Large intestine (tissue), 3 donors: ENCODE measurements at regions not wholly inside any gene's neighbourhood (a gene's known extent, or its start where the extent isn't known, plus 50 kb on each side); places are given as distances from the start of the nearest gene placed in this dataset.

Source experiments
- DNase-seq, 2 donors: peaks; one replicate each; pipeline versions ENCODE4 v3.0.0 to v3.0.0-alpha.2; 2013
- H3K27ac ChIP-seq: one replicate; pipeline ENCODE4 v1.5.1; 2013; ENCODE audit warnings: low read length
- H3K27me3 ChIP-seq: 2 replicates; pipeline ENCODE4 v1.6.1; 2013; ENCODE audit warnings: low read length; ENCODE audit not compliant: control insufficient read depth, insufficient read depth
- H3K36me3 ChIP-seq: 2 replicates; pipeline ENCODE4 v1.6.1; 2013; ENCODE audit warnings: low read length; ENCODE audit not compliant: control insufficient read depth, insufficient read depth
- H3K4me1 ChIP-seq: one replicate; pipeline ENCODE4 v1.6.1; 2013; ENCODE audit warnings: low read length; ENCODE audit not compliant: control insufficient read depth, insufficient read depth
- H3K4me3 ChIP-seq: one replicate; pipeline ENCODE4 v1.5.1; 2013; ENCODE audit warnings: low read length
- H3K9me3 ChIP-seq: one replicate; pipeline ENCODE4 v1.6.1; 2013; ENCODE audit warnings: mild to moderate bottlenecking, low read depth, low read length, moderate library complexity; ENCODE audit not compliant: control insufficient read depth
- WGBS: methylation state at CpG from one replicate; pipeline ENCODE4 v1.1.5; 2013; ENCODE audit warnings: low lambda C conversion rate; ENCODE audit not compliant: insufficient coverage; 5-methylcytosine and 5-hydroxymethylcytosine counted together

DNA sequence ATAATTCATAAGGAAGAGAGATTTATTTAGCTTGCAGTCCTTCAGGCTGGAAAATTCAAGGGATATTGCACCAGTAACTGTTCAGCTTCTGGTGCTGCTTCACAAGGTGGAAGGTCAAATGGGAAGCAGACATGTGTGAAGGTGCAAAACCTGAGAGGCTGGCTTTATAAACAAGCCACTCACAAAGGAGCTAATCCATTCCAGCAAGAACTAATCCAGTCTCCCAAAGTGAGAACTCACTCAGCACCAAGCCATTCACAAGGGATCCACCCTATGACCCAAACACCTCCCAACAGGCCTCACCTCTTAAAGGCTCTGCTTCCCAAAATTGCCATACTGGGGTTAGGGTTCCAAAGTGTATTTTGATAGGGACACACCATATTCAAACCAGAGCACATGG lies 1018.4 kb upstream of the ACVR2A start:
- no peaks in the 10 kb centered on the region for H3K36me3 ChIP-seq
- H3K27ac ChIP-seq, result no peak overlapping the region
- no peaks in the 10 kb centered on the region for H3K27me3 ChIP-seq
- H3K9me3 ChIP-seq, result no peaks in the 10 kb centered on the region
- no peaks in the 10 kb centered on the region for H3K4me1 ChIP-seq
- no peak for DNase-seq
- H3K4me3 ChIP-seq, result no peak overlapping the region

DNA sequence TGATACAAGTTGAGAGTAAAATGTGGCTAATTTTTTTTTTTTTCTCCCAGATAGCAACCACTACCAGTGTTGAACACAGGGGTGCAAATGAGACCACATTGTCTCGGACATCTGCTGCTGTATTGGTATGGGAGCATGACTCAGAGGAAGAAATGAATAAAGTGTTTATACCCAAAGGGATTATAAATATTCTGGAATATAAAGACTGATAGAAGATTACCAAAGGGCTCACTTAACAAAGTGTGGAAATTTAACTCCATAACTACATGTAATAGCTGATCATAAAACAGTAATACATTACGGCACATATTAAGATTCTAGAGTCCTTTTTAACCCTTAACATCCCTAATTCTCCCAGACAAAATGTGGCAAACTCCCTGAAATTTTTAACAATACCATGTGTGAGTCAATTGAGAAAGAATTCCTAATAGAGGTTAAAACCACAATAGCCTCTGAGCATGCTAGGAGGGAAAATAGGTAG lies 1023.0 kb upstream of the ACVR2A start:
- Histone ChIP-seq H3K27ac (no peak overlapping the region), H3K4me1 (no peaks in the 10 kb centered on the region), H3K4me3 (no peak overlapping the region), H3K27me3 (no peaks in the 10 kb centered on the region), H3K9me3 (no peaks in the 10 kb centered on the region), H3K36me3 (no peaks in the 10 kb centered on the region)
- WGBS, result 83% methylated on average over 1 of the region's 2 CpGs
- no peak for DNase-seq

GRCh38 chr2:146820672-146821071 lies 1024.2 kb upstream of the ACVR2A start:
- Histone ChIP-seq H3K4me3 (no peak overlapping the region), H3K9me3 (no peaks in the 10 kb centered on the region), H3K36me3 (no peaks in the 10 kb centered on the region), H3K27ac (no peak overlapping the region), H3K4me1 (no peaks in the 10 kb centered on the region), H3K27me3 (no peaks in the 10 kb centered on the region)
- DNase-seq, result no peak
- no CpG with 5 or more reads among the region's 3 CpGs for WGBS

DNA sequence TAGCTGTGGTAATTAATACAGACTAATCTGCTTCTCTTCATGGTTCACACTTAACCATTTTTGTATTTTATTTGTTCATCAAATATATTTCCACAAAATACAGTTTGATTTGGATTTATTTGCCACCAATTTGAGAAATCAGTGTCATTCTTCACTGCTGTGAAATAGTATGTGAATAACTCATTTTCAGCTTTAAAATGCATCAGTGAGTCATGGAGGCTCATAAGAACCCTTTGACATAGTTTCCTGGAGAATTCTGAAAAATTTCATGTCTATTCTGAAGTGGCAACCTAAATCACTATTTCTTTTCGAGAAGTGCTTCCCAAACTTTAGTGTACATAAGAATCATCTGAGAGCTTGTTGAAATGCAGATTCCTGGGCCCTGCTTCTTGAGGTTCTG lies 1026.7 kb upstream of the ACVR2A start:
- Histone ChIP-seq H3K4me3 (no peak overlapping the region), H3K27ac (no peak overlapping the region), H3K4me1 (no peaks in the 10 kb centered on the region), H3K9me3 (no peaks in the 10 kb centered on the region), H3K36me3 (no peaks in the 10 kb centered on the region), H3K27me3 (no peaks in the 10 kb centered on the region)
- no CpG with 5 or more reads among the region's 1 CpG for WGBS
- no peak for DNase-seq

- Histone ChIP-seq H3K4me1 (no peaks in the 10 kb centered on the region), H3K36me3 (no peaks in the 10 kb centered on the region), H3K27ac (no peak overlapping the region), H3K4me3 (no peak overlapping the region), H3K9me3 (no peaks in the 10 kb centered on the region), H3K27me3 (no peaks in the 10 kb centered on the region)
- no CpG with 5 or more reads among the region's 1 CpG for WGBS
- DNase-seq, result no peak
Observed at GRCh38 chr2:146817613-146818012, 1027.2 kb upstream of the ACVR2A start.

DNA sequence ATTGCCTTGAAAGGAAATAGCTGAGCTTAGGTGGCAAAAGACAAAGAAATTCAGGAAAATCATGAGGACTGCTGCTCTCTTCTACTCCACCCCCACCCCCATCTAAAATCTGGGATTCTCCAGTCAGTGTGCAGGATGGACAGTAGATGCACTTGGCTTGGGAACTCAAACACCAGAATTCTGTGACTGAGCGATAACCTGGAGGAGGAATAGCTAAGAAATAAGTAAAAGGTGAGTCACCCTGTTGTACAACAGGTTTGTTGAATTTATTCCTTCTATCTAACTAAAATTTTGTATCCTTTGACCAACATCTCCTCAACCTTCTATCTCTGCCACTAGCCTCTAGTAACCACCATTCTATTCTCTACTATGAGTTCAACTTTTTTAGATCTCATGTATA lies 1029.9 kb upstream of the ACVR2A start:
- DNase-seq, result no peak
- no peak overlapping the region for H3K4me3 ChIP-seq
- H3K9me3 ChIP-seq, result no peaks in the 10 kb centered on the region
- no peaks in the 10 kb centered on the region for H3K27me3 ChIP-seq
- no CpG with 5 or more reads among the region's 1 CpG for WGBS
- no peak overlapping the region for H3K27ac ChIP-seq
- H3K36me3 ChIP-seq, result no peaks in the 10 kb centered on the region
- H3K4me1 ChIP-seq, result no peaks in the 10 kb centered on the region

DNA sequence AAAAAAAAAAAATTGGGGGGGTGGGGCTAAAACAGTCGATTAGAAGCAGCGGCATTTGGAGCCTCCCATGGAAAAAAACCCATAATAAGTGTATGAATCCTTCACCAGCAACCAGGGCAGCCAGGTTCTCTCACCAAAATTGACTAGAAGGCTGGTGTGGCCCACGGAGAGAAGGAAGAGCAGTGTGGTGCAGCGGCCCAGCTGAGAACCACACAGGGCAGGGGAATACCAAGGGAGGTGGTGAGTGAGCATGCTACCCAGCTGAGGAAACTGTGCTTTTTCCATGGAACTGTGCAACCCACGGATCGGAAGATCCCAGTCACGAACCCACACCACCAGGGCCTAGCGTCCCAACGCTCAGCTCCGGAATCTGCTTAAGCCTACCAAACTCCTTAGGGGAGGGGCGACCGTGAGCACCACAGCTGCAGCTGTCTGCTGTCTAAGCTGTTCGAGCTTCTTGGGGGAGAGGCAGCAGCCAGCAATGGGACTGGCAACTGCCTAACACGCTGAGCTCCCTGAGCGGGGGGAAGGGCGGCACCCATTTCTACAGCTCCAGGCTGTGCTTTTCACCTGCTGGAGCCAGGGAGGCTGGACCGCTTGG lies 1037.2 kb upstream of the ACVR2A start:
- Histone ChIP-seq H3K27me3 (no peaks in the 10 kb centered on the region), H3K4me1 (no peaks in the 10 kb centered on the region), H3K4me3 (no peak overlapping the region), H3K27ac (no peak overlapping the region), H3K36me3 (no peaks in the 10 kb centered on the region), H3K9me3 (no peaks in the 10 kb centered on the region)
- no peak for DNase-seq
- 90% methylated on average over 2 of the region's 17 CpGs for whole genome bisulfite sequencing

DNA sequence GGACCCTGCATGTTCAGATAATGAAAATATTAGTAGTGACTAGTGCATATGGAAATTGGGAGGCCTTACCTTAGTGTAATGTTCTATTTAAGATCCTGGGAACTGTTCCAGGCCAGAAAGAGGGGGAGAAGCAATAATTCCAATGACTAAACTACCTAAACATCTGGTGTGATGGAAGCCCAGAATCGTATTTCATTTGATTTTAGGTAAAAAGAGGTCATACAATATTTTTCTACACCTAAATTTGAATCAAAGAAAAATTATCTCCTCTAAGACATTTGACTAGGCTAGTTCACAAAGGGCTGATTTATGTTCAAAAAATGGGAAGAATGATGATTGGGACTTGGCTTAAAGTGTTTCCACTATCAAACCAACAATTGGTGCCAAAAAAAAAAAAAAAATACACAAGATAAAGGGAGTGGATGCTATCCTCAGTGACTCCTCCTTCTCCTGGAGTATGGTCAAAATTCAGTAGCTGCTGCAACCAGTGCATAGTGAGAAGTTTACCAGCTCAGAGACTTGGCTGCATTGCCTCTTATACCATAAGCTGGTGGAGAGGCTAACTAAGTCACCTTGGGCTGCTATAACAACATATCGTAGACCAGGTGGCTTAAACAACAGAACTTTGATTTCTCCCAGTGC lies 1038.3 kb upstream of the ACVR2A start:
- no peaks in the 10 kb centered on the region for H3K9me3 ChIP-seq
- no peak overlapping the region for H3K4me3 ChIP-seq
- H3K36me3 ChIP-seq, result no peaks in the 10 kb centered on the region
- H3K27ac ChIP-seq, result no peak overlapping the region
- DNase-seq, result no peak
- H3K4me1 ChIP-seq, result no peaks in the 10 kb centered on the region
- H3K27me3 ChIP-seq, result no peaks in the 10 kb centered on the region
- 75% methylated on average over 1 of the region's 2 CpGs for WGBS

GRCh38 chr2:146804288-146804687 lies 1040.5 kb upstream of the ACVR2A start:
- no peaks in the 10 kb centered on the region for H3K9me3 ChIP-seq
- no peak overlapping the region for H3K4me3 ChIP-seq
- no peak overlapping the region for H3K27ac ChIP-seq
- H3K36me3 ChIP-seq, result no peaks in the 10 kb centered on the region
- H3K4me1 ChIP-seq, result no peaks in the 10 kb centered on the region
- no peaks in the 10 kb centered on the region for H3K27me3 ChIP-seq
- DNase-seq, result no peak
- 63% methylated on average over 2 of the region's 4 CpGs for WGBS

GRCh38 chr2:146801886-146802285 lies 1042.9 kb upstream of the ACVR2A start:
- Histone ChIP-seq H3K4me1 (no peaks in the 10 kb centered on the region), H3K9me3 (no peaks in the 10 kb centered on the region)
- WGBS, result no CpG with 5 or more reads among the region's 1 CpG

DNA sequence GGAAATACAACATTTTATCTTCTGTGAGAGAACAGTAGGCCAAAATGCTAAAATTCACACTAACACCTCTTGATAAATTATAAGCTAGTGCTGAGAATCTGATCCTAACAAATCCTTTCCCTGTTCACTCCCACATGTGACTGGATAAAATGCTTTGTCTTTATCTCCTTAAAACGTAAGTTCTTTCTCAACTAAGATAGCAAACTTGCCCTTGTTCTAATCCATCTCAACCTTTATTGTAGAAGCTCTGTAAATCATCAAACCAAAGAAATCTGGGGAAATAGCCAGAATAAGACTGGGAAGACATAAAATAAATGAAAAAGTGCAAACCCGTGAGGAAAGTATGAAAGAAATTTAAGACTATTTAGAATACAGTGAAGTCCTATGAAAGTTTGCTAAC lies 1058.4 kb upstream of the ACVR2A start:
- Histone ChIP-seq H3K36me3 (no peaks in the 10 kb centered on the region), H3K27ac (no peak overlapping the region), H3K4me1 (no peaks in the 10 kb centered on the region), H3K4me3 (no peak overlapping the region), H3K27me3 (no peaks in the 10 kb centered on the region), H3K9me3 (no peaks in the 10 kb centered on the region)
- 40% methylated on average over 1 of the region's 2 CpGs for WGBS
- no peak for DNase-seq

More at GRCh38 chr2:146801886-146802285, 1042.9 kb upstream of the ACVR2A start:
- H3K27me3 ChIP-seq, result no peaks in the 10 kb centered on the region
- DNase-seq, result no peak
- no peaks in the 10 kb centered on the region for H3K36me3 ChIP-seq
- no peak overlapping the region for H3K27ac ChIP-seq
- no peak overlapping the region for H3K4me3 ChIP-seq
